HUES6 (cell line): ENCODE measurements at regions not wholly inside any gene's neighbourhood (a gene's known extent, or its start where the extent isn't known, plus 50 kb on each side); places are given as distances from the start of the nearest gene placed in this dataset.
"Not testable (repeated sequence)": the region's sequence is repeated elsewhere in the genome, so short reads cannot be mapped to it uniquely, and the experiment has no call there.

Experiments used
- H3K27ac ChIP-seq: 2 replicates; pipeline ENCODE4 v1.7.0; 2013; ENCODE audit warnings: low read depth, mild to moderate bottlenecking, low read length, inconsistent platforms
- H3K27me3 ChIP-seq: 2 replicates; pipeline ENCODE4 v1.6.1; 2013; ENCODE audit warnings: low read length; ENCODE audit not compliant: control insufficient read depth, insufficient read depth
- H3K36me3 ChIP-seq: 2 replicates; pipeline ENCODE4 v1.6.1; 2013; ENCODE audit warnings: low read length; ENCODE audit not compliant: control insufficient read depth, insufficient read depth
- H3K4me1 ChIP-seq: 2 replicates; pipeline ENCODE4 v1.6.1; 2013; ENCODE audit warnings: low read length; ENCODE audit not compliant: control insufficient read depth, insufficient read depth
- H3K4me3 ChIP-seq: 2 replicates; pipeline ENCODE4 v1.5.1; 2013; ENCODE audit warnings: low read depth, low read length
- H3K9ac ChIP-seq: one replicate; pipeline ENCODE4 v1.6.1; 2013; ENCODE audit warnings: mild to moderate bottlenecking, low read length
- H3K9me3 ChIP-seq: 2 replicates; pipeline ENCODE4 v1.6.1; 2013; ENCODE audit warnings: low read depth, low read length; ENCODE audit not compliant: control insufficient read depth, insufficient read depth

- Histone ChIP-seq H3K4me1 (no peaks in the 10 kb centered on the region), H3K4me3 (no peak overlapping the region), H3K36me3 (no peaks in the 10 kb centered on the region), H3K27ac (no peak overlapping the region), H3K27me3 (no peaks in the 10 kb centered on the region), H3K9ac (no peak overlapping the region), H3K9me3 (no peaks in the 10 kb centered on the region)
Observed at GRCh38 chr2:106339609-106340008, 128.6 kb downstream of the RGPD3 start.

- H3K27ac ChIP-seq, result no peak overlapping the region
Observed at GRCh38 chr2:106339132-106339531, 129.1 kb downstream of the RGPD3 start.

GRCh38 chr2:106338043-106338442 is 130.2 kb downstream of the RGPD3 start:
- Histone ChIP-seq H3K27me3 (no peaks in the 10 kb centered on the region), H3K9ac (no peak overlapping the region), H3K4me3 (no peak overlapping the region), H3K27ac (no peak overlapping the region), H3K9me3 (peaks cover 4% of the 10 kb centered on the region; the same call in 1 of the 2 replicates), H3K36me3 (no peaks in the 10 kb centered on the region), H3K4me1 (no peaks in the 10 kb centered on the region)

More at GRCh38 chr2:106339132-106339531, 129.1 kb downstream of the RGPD3 start:
- Histone ChIP-seq H3K4me3 (no peak overlapping the region), H3K36me3 (no peaks in the 10 kb centered on the region), H3K9ac (no peak overlapping the region), H3K27me3 (no peaks in the 10 kb centered on the region), H3K9me3 (no peaks in the 10 kb centered on the region), H3K4me1 (no peaks in the 10 kb centered on the region)

- H3K27me3 ChIP-seq, result no peaks in the 10 kb centered on the region
- no peak overlapping the region for H3K27ac ChIP-seq
- no peak overlapping the region for H3K4me3 ChIP-seq
- no peaks in the 10 kb centered on the region for H3K4me1 ChIP-seq
- H3K9ac ChIP-seq, result no peak overlapping the region
- no peaks in the 10 kb centered on the region for H3K36me3 ChIP-seq
- peaks cover 5% of the 10 kb centered on the region; the same call in 1 of the 2 replicates for H3K9me3 ChIP-seq
Observed at GRCh38 chr2:106336737-106337136, 131.5 kb downstream of the RGPD3 start.

- H3K4me3 ChIP-seq, result no peak overlapping the region
- peaks cover 5% of the 10 kb centered on the region; the same call in 1 of the 2 replicates for H3K9me3 ChIP-seq
- no peaks in the 10 kb centered on the region for H3K4me1 ChIP-seq
- no peak overlapping the region for H3K27ac ChIP-seq
- no peak overlapping the region for H3K9ac ChIP-seq
- H3K36me3 ChIP-seq, result no peaks in the 10 kb centered on the region
- no peaks in the 10 kb centered on the region for H3K27me3 ChIP-seq
Observed at GRCh38 chr2:106336108-106336507, 132.1 kb downstream of the RGPD3 start.

GRCh38 chr2:106334802-106335201 is 133.4 kb downstream of the RGPD3 start:
- Histone ChIP-seq H3K9ac (no peak overlapping the region), H3K9me3 (peaks cover 5% of the 10 kb centered on the region; the same call in 1 of the 2 replicates), H3K27me3 (no peaks in the 10 kb centered on the region), H3K36me3 (no peaks in the 10 kb centered on the region), H3K27ac (no peak overlapping the region), H3K4me3 (no peak overlapping the region), H3K4me1 (no peaks in the 10 kb centered on the region)

GRCh38 chr2:106333253-106333873 is 134.8 kb downstream of the RGPD3 start:
- H3K36me3 ChIP-seq, H3K4me3 ChIP-seq, H3K9ac ChIP-seq, H3K4me1 ChIP-seq, H3K9me3 ChIP-seq, H3K27me3 ChIP-seq, H3K27ac ChIP-seq: not testable (repeated sequence)

GRCh38 chr2:106332054-106332453 is 136.2 kb downstream of the RGPD3 start:
- Histone ChIP-seq H3K27ac (no peak overlapping the region), H3K36me3 (no peaks in the 10 kb centered on the region), H3K4me3 (no peak overlapping the region), H3K27me3 (no peaks in the 10 kb centered on the region), H3K4me1 (no peaks in the 10 kb centered on the region), H3K9ac (no peak overlapping the region), H3K9me3 (peaks cover 5% of the 10 kb centered on the region; the same call in 1 of the 2 replicates)

- not testable (repeated sequence) for H3K27ac ChIP-seq, H3K4me1 ChIP-seq, H3K27me3 ChIP-seq, H3K9ac ChIP-seq, H3K36me3 ChIP-seq, H3K4me3 ChIP-seq, H3K9me3 ChIP-seq
Observed at GRCh38 chr2:106330384-106331261, 136.5 kb upstream of the UXS1 start.

GRCh38 chr2:106323337-106324013 is 129.4 kb upstream of the UXS1 start:
- no peak overlapping the region for H3K9ac ChIP-seq
- H3K27me3 ChIP-seq, result no peaks in the 10 kb centered on the region

GRCh38 chr2:106322281-106322680 is 128.2 kb upstream of the UXS1 start:
- Histone ChIP-seq H3K36me3 (no peaks in the 10 kb centered on the region), H3K27ac (no peak overlapping the region), H3K4me3 (no peak overlapping the region), H3K27me3 (no peaks in the 10 kb centered on the region), H3K9ac (no peak overlapping the region), H3K9me3 (no peaks in the 10 kb centered on the region), H3K4me1 (no peaks in the 10 kb centered on the region)

More at GRCh38 chr2:106323337-106324013, 129.4 kb upstream of the UXS1 start:
- no peak overlapping the region for H3K27ac ChIP-seq
- H3K36me3 ChIP-seq, result no peaks in the 10 kb centered on the region
- H3K4me3 ChIP-seq, result no peak overlapping the region
- no peaks in the 10 kb centered on the region for H3K4me1 ChIP-seq
- no peaks in the 10 kb centered on the region for H3K9me3 ChIP-seq
